ENCODE measurements at regions not wholly inside any gene's neighbourhood (a gene's known extent, or its start where the extent isn't known, plus 50 kb on each side); places are given as distances from the start of the nearest gene placed in this dataset.

GRCh38 chr7:34330308-34330707 lies 327.7 kb upstream of the NPSR1 start:
- Histone ChIP-seq H2AK5ac (ENCODE audit: insufficient read length, low read length) (no peak overlapping the region), H3K18ac (ENCODE audit: insufficient read length, low read depth, low read length) (no peak overlapping the region), H2BK12ac (ENCODE audit: insufficient read length, low read depth, low read length) (no peak overlapping the region), H3K79me2 (ENCODE audit: insufficient read depth, low read length) (no peaks in the 10 kb centered on the region), H2AFZ (ENCODE audit: low read length) (no peak overlapping the region), H4K8ac (replicated peaks; ENCODE audit: insufficient read length, low read depth, low read length) (no peak overlapping the region), H2BK5ac (ENCODE audit: insufficient read length, low read length) (no peak overlapping the region), H3K23ac (ENCODE audit: insufficient read length, low read depth, low read length) (no peak overlapping the region), H2BK20ac (ENCODE audit: low read depth, low read length, poor library complexity, severe bottlenecking) (no peak overlapping the region), H3K27me3 (ENCODE audit: insufficient read depth, low read length) (no peaks in the 10 kb centered on the region), H3K79me1 (ENCODE audit: insufficient read depth, low read depth, low read length, poor library complexity, severe bottlenecking) (no peaks in the 10 kb centered on the region), H3K27ac (ENCODE audit: insufficient read length, low read depth, low read length) (no peak overlapping the region), H4K91ac (ENCODE audit: insufficient read length, low read depth, low read length) (no peak overlapping the region), H3K9ac (ENCODE audit: extremely low read depth, insufficient read length, low read length) (no peak overlapping the region), H3K9me3 (ENCODE audit: control insufficient read depth, low read depth, low read length) (no peaks in the 10 kb centered on the region), H3K56ac (ENCODE audit: insufficient read length, low read depth, low read length) (no peak overlapping the region), H3T11ph (ENCODE audit: low read length) (no peak overlapping the region), H3K4me2 (ENCODE audit: insufficient read depth, insufficient read length, low read length) (no peak overlapping the region), H4K20me1 (ENCODE audit: control insufficient read depth, insufficient read depth, insufficient read length) (no peaks in the 10 kb centered on the region), H2BK120ac (ENCODE audit: low read depth, low read length, poor library complexity, severe bottlenecking) (no peak overlapping the region), H3K4ac (ENCODE audit: low read depth, low read length) (no peak overlapping the region), H3K23me2 (ENCODE audit: insufficient read length, low read depth, low read length, poor library complexity, severe bottlenecking) (no peaks in the 10 kb centered on the region), H4K5ac (ENCODE audit: insufficient read length, low read depth, low read length) (no peak overlapping the region), H3K14ac (ENCODE audit: insufficient read depth, low read length) (no peak overlapping the region), H2BK15ac (ENCODE audit: low read depth, low read length) (no peak overlapping the region), H3K4me1 (ENCODE audit: insufficient read depth, low read length) (no peaks in the 10 kb centered on the region)
- no peak for DNase-seq
- Mint-ChIP-seq H3K27ac (no peak overlapping the region), H3K36me3 (ENCODE audit: insufficient read depth in 1 of 3, low read depth in 3 of 3) (no peaks in the 10 kb centered on the region), H3K27me3 (ENCODE audit: low read depth) (no peaks in the 10 kb centered on the region), H3K4me1 (peaks cover 4 to 8% of the 10 kb centered on the region in 2 experiments), H3K4me3 (no peak overlapping the region), H3K9me3 (no peaks in the 10 kb centered on the region)
- no CpG with 5 or more reads among the region's 3 CpGs for WGBS (ENCODE audit: extremely low coverage, insufficient read length, low lambda C conversion rate)
- TF ChIP-seq CTCF (conservative IDR thresholded peaks at IDR 0.05), result no peak

All from H9 (cell line).